ENCODE measurements at regions not wholly inside any gene's neighbourhood (a gene's known extent, or its start where the extent isn't known, plus 50 kb on each side); places are given as distances from the start of the nearest gene placed in this dataset.

DNA sequence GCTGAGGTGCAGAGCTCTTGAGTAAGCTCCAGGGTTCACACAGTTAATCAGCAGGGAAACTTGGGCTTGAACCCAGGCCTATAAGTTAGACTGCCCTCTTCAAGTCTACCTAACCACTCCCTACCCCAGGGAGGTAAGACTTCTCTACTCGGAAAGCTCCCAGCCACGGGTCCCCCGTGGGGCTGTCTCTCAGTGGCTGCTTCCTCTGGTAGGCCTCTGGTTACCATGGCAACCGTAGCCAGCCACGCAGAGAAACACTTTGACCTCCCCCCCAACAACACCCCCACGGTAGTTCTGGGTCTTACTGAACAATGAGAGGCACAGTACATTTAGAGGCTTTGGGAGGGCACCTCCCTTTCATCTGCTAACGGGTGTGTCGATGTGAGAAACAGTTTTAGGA lies 245.2 kb downstream of the AACS start:
- TF ChIP-seq, protein P1, sequence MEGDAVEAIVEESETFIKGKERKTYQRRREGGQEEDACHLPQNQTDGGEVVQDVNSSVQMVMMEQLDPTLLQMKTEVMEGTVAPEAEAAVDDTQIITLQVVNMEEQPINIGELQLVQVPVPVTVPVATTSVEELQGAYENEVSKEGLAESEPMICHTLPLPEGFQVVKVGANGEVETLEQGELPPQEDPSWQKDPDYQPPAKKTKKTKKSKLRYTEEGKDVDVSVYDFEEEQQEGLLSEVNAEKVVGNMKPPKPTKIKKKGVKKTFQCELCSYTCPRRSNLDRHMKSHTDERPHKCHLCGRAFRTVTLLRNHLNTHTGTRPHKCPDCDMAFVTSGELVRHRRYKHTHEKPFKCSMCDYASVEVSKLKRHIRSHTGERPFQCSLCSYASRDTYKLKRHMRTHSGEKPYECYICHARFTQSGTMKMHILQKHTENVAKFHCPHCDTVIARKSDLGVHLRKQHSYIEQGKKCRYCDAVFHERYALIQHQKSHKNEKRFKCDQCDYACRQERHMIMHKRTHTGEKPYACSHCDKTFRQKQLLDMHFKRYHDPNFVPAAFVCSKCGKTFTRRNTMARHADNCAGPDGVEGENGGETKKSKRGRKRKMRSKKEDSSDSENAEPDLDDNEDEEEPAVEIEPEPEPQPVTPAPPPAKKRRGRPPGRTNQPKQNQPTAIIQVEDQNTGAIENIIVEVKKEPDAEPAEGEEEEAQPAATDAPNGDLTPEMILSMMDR (IDR thresholded peaks at IDR 0.05; ENCODE audit: low read depth, low read length): no peak
- DNase-seq (ENCODE audit: low read depth in 2 of 2): no peak
- no peak overlapping the region for H3K4me3 ChIP-seq (replicated peaks in 1 of 2; ENCODE audit: low read depth in 2 of 2, low read length in 2 of 2)

DNA sequence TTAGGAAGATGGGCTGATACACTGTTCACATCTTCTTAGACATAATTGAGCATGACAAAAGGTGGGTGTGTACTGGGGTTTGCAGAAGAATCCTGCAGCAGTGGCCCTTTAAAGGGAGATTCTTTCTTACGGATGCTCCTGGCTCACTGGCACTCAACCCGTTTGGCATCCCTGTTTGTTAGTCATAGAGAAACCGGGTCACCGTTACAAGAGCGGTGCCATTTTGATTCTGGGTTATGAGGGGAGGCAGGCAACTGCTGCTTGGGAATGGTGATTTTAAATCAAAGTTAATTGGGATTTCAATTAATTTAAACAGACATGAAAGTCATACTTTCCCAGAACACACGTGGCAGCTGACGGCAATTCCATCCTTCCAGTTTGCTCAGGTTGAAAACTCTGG lies 245.8 kb downstream of the AACS start:
- H3K4me3 ChIP-seq (replicated peaks in 1 of 2; ENCODE audit: low read depth in 2 of 2, low read length in 2 of 2): no peak overlapping the region
- TF ChIP-seq, protein P1 (IDR thresholded peaks at IDR 0.05; ENCODE audit: low read depth, low read length): no peak
- DNase-seq (ENCODE audit: low read depth in 2 of 2): no peak

DNA sequence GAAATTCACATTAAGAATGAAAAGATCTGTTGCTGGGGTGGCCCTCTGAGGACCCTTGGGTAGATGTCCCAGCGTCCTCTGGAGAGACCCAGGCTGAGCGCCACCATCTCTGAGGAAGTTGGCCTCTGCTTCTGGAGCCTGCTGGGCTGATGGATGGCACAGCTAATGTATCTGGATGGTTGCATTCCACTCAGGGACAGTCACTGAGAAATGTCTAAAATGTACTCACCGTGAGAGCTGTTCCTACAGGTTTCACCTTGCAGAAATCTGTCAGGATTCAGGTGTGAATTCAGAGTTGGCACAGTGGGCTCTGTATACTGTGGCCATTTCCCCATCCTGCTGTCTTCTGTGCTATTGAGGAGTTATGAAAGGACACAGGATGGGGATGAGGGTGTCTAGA lies 247.2 kb downstream of the AACS start:
- TF ChIP-seq, protein P1 (IDR thresholded peaks at IDR 0.05; ENCODE audit: low read depth, low read length): no peak
- DNase-seq (ENCODE audit: low read depth in 2 of 2): no peak
- no peak overlapping the region for H3K4me3 ChIP-seq (replicated peaks in 1 of 2; ENCODE audit: low read depth in 2 of 2, low read length in 2 of 2)

DNA sequence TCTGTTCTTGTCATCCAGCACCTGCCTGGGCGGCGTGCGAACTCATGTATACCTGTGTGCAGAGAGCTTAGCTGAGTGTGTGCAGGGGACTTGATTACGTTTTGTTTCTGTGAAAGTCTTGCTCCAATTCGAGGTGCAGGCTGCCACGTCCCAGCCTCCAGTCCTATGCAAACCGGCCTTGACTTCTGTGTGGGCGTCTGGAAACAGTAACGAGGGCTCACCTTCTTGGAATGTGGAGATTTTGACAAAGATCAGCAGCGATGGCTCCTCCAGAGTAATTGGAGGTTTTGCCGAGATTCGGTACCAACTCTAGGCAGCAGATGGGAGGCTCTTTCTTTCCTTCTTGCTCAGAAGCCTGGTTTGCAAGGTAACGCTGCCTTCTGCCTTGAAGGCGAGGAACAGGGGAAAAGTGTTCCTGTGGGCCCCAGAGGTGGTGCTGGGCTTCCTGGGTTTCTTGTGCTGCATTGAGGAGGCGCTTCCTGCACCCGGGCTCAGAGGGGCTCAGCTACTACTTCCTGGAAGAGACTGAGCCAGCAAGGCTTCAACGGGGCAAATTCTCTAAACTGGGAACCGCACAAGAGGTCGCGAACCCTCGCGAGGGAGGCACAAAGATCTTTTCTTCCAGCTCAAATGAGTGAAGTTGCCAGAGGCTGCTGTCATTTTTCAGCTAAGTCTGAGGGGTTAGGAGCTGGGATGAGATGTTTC lies 249.0 kb downstream of the AACS start:
- TF ChIP-seq, protein P1 (IDR thresholded peaks at IDR 0.05; ENCODE audit: low read depth, low read length): no peak
- DNase-seq (ENCODE audit: low read depth in 2 of 2): no peak
- no peak overlapping the region for H3K4me3 ChIP-seq (replicated peaks in 1 of 2; ENCODE audit: low read depth in 2 of 2, low read length in 2 of 2)

DNA sequence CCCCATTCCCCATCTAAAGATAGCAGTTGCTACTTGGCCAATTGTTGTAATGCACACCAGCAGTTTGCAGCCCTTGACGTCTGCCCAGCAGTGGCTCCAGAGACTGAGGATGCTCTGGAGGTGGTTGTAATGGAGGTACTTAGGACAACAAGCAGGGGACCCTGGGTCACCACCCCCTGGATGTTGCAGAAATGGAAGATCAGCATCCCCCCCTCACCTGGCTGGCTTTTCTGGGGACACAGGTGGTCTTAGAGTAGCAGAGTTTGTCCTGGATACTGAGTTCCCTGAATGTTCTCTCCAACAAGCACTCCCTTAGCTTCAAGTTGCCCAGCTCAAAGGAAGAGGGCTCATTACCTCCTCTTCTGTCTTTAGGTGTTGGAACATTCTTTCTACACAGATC lies 250.5 kb downstream of the AACS start:
- DNase-seq (ENCODE audit: low read depth in 2 of 2): no peak
- TF ChIP-seq, protein P1 (IDR thresholded peaks at IDR 0.05; ENCODE audit: low read depth, low read length): no peak
- H3K4me3 ChIP-seq (replicated peaks in 1 of 2; ENCODE audit: low read depth in 2 of 2, low read length in 2 of 2): no peak overlapping the region

DNA sequence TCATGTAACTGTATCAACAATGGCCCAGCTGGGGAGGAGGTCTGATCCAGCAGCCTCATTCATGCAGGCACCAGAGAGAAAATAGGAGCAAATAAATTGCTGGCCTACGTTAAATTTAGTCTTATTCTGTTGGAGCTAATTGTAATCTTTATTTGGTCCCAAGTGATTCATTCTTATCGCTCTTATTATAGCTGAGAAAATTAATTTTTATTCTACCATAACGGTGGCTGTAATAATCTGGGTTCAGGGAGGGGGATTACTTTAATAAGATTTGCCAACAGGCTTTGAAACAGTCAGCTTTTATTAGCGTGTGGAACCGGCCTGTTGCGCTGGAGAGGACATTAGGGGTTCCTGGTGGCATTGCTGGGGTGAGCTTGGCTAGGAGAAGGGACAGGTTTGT lies 254.9 kb downstream of the AACS start:
- DNase-seq (ENCODE audit: low read depth in 2 of 2): no peak
- H3K4me3 ChIP-seq (replicated peaks in 1 of 2; ENCODE audit: low read depth in 2 of 2, low read length in 2 of 2): no peak overlapping the region
- TF ChIP-seq, protein P1 (IDR thresholded peaks at IDR 0.05; ENCODE audit: low read depth, low read length): no peak

Data from cardiac fibroblast (primary cell).